NCI-H1105 treated with DMSO at 0.1 percent for 48 hours (cell line): ENCODE measurements at regions not wholly inside any gene's neighbourhood (a gene's known extent, or its start where the extent isn't known, plus 50 kb on each side); places are given as distances from the start of the nearest gene placed in this dataset.
"Not testable (repeated sequence)": the region's sequence is repeated elsewhere in the genome, so short reads cannot be mapped to it uniquely, and the experiment has no call there.

ENCODE experiments used
- DNase-seq: peaks from one replicate; lab custom pipeline; 2025; lab: John Stamatoyannopoulos, UW

DNA sequence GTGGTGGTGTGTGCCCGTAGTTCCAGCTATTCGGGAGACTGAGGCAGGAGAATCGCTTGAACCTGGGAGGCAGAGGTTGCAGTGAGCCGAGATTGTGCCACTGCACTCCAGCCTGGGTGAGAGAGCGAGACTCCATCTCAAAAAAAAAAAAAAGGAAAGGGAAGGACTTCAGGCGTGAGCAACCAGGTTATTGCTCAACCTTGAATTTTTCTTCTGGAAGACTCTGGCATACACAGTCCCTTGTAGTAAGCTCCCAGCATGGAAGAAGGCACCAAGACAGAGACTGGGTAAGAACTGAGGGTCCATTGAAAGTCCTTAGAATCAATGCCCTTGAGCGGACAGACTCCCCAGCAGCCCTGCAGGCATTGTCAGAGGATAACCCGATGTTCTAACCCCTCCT lies 75.0 kb downstream of the C9orf50 start:
- not testable (repeated sequence) for DNase-seq

DNA sequence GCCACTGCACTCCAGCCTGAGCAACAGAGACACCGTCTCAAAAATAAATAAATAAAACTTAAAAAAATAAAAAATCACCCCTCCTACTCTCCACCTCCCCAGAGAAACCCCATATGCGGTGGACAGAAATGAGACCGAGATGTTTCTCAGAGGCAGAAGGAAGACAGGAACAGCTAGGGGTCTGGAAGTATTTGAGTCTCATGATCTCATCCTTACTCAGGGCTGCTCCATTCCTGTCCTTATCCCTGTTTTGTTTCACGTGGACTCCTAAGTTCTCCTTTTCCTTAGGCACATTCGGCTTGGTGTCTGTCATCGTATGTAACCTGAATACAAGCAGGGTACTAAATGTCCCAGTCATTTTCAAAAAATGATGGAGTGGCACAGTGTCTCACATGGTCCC lies 76.1 kb downstream of the C9orf50 start:
- DNase-seq = no peak

GRCh38 chr9:129542741-129543140 lies 78.2 kb downstream of the C9orf50 start:
- DNase-seq = no peak

- DNase-seq = no peak
These were observed 79.6 kb downstream of the C9orf50 start for GRCh38 chr9:129541270-129541669.

GRCh38 chr9:129539446-129539845 lies 81.5 kb downstream of the C9orf50 start:
- DNase-seq = no peak

GRCh38 chr9:129531860-129532402 lies 89.0 kb downstream of the C9orf50 start:
- DNase-seq = not testable (repeated sequence)

DNA sequence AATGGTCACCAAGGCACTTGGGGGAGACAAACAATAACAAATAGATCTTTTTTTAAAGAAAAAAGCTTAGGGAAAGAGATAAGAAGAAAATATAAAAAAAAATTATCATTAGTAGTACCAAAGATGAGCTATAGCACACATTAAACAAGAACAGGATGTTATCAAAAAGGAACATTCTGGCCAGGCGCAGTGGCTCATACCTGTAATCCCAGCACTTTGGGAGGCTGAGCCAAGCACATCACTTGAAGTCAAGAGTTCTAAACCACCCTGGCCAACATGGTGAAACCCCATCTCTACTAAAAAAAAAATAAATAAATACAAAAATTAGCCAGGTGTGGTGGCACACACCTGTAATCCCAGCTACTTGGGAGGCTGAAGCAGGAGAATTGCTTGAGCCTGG lies 92.9 kb downstream of the C9orf50 start:
- DNase-seq = not testable (repeated sequence)

DNA sequence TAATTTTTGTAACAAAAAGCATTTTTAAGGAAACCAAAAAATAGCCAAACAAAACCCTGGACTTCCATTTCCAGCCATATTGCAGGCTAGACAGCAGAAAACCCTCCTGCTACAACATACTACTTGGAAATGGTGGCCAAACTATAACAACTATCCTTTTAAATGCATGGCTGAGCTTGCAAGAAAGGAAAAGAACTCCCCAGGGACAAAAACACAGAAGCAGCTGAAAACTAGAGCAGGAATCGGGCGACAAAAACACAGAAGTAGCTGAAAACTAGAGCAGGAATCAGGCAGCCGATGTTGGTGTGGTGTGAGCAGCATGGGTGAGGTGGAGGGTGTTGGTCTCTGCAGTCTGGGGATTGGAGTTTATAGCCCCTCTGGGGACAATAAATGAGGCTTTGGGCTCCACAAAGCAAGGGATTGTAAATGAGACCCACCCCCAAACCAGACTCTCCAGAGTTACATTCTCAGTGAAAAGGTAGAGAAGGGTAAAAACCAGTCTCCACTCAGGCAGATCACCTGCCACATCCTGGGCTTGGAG lies 95.2 kb downstream of the C9orf50 start:
- no peak for DNase-seq

GRCh38 chr9:129524582-129525270 lies 96.2 kb downstream of the C9orf50 start:
- DNase-seq = no peak

- no peak for DNase-seq
These were observed 96.8 kb downstream of the C9orf50 start for GRCh38 chr9:129523943-129524581.

DNA sequence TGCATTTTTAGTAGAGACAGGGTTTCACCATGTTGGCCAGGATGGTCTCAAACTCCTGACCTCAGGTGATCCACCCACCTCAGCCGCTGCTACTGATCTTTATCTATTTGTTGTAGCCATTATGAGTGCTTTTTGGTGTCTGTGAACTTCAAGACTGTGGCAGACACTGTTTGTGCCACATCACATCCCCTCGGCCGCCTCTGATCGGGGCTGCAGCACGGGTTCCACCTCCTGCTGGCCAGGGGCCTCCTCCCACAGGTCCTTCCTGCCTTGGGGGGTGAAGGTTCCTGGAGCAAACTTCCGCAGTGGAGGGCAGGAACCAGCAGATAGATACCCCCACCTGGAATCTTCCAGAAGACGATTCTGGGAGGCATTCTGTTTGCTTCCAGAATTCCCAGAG lies 98.5 kb downstream of the C9orf50 start:
- no peak for DNase-seq

DNA sequence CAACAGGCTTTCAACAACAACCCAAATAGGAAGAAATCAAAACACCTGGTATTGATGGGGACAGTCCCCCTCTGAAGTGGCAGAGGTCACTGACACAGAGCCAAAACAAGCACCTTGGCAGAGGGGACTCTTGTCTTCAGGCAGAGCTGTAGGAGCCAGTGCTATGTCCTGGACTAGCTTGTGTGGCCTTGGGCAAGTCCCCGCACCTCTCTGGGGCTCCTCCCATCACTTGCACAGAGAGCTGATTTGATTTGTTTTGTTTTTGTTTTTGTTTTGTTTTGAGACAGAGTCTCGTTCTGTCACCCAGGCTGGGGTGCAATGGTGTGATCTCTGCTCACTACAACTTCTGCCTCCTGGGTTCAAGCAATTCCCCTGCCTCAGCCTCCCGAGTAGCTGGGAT lies 100.8 kb downstream of the C9orf50 start:
- no peak for DNase-seq

GRCh38 chr9:129518074-129518473 lies 102.8 kb downstream of the C9orf50 start:
- no peak for DNase-seq

- no peak for DNase-seq
These were observed 103.9 kb downstream of the C9orf50 start for GRCh38 chr9:129517006-129517405.

DNA sequence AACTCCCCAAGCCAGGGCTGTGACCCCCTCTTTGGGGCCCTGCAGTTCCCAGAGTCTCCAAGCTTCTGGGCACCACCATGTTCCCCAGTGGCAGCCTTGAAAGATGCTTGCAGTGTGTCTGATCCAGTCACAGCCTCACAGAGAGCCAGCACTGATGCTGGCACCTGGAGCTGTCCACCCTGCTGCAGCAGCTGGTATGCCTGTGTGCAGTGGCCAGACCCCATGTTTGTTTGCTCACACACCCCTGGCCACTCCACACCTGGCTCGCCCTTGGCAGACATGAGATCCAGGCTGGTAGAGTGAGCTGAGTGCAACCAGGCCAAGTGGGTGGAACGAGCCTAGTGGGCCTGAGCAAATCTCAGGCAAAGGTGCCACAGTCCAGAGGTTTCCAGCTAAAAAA lies 106.0 kb downstream of the C9orf50 start:
- DNase-seq = no peak

- no peak for DNase-seq
These were observed 106.4 kb downstream of the C9orf50 start for GRCh38 chr9:129514497-129514867.

- no peak for DNase-seq
These were observed 106.9 kb downstream of the C9orf50 start for GRCh38 chr9:129513856-129514496.

DNA sequence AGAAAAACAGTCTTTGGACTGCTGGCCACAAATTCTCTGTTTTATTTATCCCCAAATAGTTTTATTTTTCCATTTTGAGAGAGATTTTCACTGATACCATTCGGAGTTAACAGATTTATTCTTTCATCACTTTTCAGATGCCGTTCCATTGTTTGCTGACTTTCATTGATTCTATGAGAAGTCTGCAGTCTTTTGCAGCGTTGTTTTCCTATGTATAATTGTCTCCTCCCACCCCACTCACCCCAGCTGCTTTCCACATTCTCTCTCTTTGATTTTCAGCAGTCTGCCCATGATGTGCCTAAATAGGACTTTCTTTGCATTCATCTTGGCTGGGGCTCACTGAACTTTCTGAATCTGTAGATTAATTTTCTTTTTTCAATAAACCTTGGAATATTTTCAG lies 107.6 kb downstream of the C9orf50 start:
- DNase-seq = no peak

DNA sequence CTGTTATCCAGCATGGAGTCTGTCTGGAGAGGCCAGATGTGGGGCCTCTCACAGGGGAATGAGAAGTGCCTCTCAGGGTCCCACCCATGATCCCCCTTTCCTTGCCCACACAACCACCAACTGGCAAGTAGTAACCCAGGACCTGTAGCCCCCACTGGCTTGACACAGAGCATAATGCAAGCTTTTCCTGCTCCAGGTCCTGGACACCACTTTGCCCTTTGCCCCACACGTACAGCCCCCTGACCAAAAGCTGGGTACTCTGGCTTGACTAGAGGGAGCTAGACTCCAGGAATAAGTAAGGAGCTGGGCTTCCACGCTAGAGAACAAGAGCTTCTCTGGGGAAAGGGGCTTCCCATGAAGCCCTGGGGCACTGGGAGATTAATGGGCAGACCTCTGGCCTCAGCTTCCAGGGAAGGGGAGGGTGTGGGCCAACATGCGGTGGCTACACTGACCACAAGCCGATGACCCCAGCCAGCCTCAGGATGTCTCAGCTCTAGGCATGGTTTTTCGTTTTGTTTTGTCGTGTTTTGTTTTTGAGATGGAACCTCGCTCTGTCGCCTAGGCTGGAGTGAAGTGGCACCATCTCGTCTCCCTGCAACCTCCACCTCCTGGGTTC lies 109.5 kb downstream of the C9orf50 start:
- no peak for DNase-seq

DNA sequence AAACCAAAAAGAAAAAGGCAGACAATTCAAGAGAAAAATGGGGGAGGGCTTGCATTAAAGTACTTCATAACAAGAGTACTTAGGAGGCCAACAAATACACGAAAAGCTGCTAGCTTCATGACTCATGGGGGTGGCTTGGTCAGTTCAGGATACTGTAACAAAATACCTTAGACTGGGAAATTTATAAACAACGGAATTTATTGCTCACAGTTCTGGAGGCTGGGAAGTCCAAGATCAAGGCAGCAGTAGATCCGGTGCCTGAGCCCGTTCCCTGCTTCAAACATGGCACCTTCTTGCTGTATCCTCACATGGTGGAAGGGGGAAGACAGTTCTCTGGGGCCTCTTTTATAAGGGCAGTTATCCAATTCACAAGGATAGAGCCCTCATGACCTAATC lies 111.4 kb downstream of the C9orf50 start:
- DNase-seq = no peak

- DNase-seq = no peak
These were observed 113.1 kb downstream of the C9orf50 start for GRCh38 chr9:129507805-129508204.

- no peak for DNase-seq
These were observed 114.0 kb downstream of the C9orf50 start for GRCh38 chr9:129506892-129507291.
